ENCODE measurements at regions not wholly inside any gene's neighbourhood (a gene's known extent, or its start where the extent isn't known, plus 50 kb on each side); places are given as distances from the start of the nearest gene placed in this dataset.

DNA sequence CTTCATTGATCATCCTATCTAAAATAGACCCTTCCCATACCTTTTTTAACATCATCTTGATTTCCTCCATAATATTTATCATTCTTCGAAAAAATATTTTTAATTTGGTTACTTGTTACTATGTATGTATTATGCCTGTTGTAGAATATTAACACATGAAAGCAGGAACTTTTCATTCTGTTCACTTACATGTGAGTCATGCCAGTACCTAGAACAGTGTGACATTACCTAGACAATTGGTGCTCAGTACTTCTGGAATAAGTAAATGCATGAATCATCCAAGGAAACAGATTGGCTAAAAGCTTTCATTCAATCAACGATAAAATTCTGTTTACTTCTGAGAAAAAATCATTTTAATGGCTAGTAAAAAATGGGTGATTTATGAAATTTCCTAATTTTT lies 76.4 kb downstream of the CXXC4 start:
- Histone ChIP-seq H3K27ac (ENCODE audit: low read depth, low read length) (no peak overlapping the region), H3K36me3 (ENCODE audit: control insufficient read depth in 3 of 3, insufficient read depth in 3 of 3, low read length in 3 of 3) (no peaks in the 10 kb centered on the region), H3K27me3 (ENCODE audit: control insufficient read depth in 3 of 3, insufficient read depth in 3 of 3, low read length in 3 of 3) (no peaks in the 10 kb centered on the region), H3K4me3 (ENCODE audit: low read length in 3 of 3) (no peak overlapping the region), H3K9me3 (ENCODE audit: control insufficient read depth in 3 of 3, low read length in 3 of 3) (no peaks in the 10 kb centered on the region), H3K9ac (ENCODE audit: low read depth in 1 of 3, low read length in 3 of 3) (no peak overlapping the region), H3K4me1 (ENCODE audit: control insufficient read depth in 3 of 3, insufficient read depth in 3 of 3, low read length in 3 of 3) (no peaks in the 10 kb centered on the region)

DNA sequence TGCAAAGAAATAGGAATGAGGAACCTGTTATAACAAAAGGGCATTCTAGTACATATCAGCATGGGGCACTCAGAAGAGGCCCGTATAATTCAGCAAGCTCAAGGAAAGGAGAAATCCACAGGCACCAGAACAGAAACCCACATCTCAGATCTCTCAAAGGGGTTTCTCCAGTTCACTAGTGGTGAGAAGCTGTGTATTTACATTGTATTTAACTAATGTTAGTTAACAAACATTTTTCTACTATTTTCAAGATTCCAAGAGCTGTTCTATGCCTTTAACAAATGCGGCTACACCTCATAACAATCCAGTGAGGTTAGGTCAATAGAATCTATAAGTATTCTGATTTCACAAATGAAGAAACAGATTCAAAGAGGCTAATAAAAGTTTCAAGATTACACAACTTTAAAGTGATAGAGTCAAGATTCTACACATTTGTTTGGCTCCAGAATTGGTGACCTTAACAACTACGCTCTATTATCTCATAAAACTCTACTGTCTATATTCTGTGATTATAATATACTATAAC lies 77.3 kb downstream of the CXXC4 start:
- Histone ChIP-seq H3K9me3 (ENCODE audit: control insufficient read depth in 3 of 3, low read length in 3 of 3) (no peaks in the 10 kb centered on the region), H3K4me1 (ENCODE audit: control insufficient read depth in 3 of 3, insufficient read depth in 3 of 3, low read length in 3 of 3) (no peaks in the 10 kb centered on the region), H3K36me3 (ENCODE audit: control insufficient read depth in 3 of 3, insufficient read depth in 3 of 3, low read length in 3 of 3) (no peaks in the 10 kb centered on the region), H3K9ac (ENCODE audit: low read depth in 1 of 3, low read length in 3 of 3) (no peak overlapping the region), H3K4me3 (ENCODE audit: low read length in 3 of 3) (no peak overlapping the region), H3K27ac (ENCODE audit: low read depth, low read length) (no peak overlapping the region), H3K27me3 (ENCODE audit: control insufficient read depth in 3 of 3, insufficient read depth in 3 of 3, low read length in 3 of 3) (no peaks in the 10 kb centered on the region)

DNA sequence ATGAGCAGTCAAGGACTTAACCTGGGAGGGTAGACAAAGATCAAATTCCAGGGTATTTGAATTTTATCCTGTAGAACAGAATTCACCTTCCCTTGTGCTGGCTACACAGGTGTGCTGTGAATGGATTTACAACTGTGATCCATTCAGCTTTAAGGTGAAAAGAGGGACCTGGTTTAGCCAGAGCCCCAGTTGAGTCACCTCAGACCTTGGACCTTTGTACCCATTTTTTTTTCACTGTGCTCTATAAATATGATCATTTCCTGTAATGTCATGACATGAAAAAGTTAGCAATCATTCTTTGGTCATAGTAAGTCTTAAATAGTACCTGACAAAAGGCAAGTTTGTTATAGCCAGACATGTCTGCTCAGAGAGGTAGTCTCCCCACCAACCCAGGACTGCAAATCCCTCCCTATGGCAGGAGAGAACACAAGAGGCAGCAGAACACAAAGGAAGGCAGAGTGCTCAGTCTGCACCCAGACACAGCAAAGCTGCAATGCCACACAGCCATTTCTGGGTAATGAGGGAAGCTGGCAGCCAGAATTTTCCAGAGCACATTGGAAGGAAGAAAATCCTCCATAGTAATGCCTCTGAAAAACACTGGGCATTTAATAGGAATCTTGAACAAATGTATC lies 77.9 kb downstream of the CXXC4 start:
- Histone ChIP-seq H3K4me3 (ENCODE audit: low read length in 3 of 3) (no peak overlapping the region), H3K27ac (ENCODE audit: low read depth, low read length) (no peak overlapping the region), H3K36me3 (ENCODE audit: control insufficient read depth in 3 of 3, insufficient read depth in 3 of 3, low read length in 3 of 3) (no peaks in the 10 kb centered on the region), H3K27me3 (ENCODE audit: control insufficient read depth in 3 of 3, insufficient read depth in 3 of 3, low read length in 3 of 3) (no peaks in the 10 kb centered on the region), H3K9me3 (ENCODE audit: control insufficient read depth in 3 of 3, low read length in 3 of 3) (no peaks in the 10 kb centered on the region), H3K4me1 (ENCODE audit: control insufficient read depth in 3 of 3, insufficient read depth in 3 of 3, low read length in 3 of 3) (no peaks in the 10 kb centered on the region), H3K9ac (ENCODE audit: low read depth in 1 of 3, low read length in 3 of 3) (no peak overlapping the region)

DNA sequence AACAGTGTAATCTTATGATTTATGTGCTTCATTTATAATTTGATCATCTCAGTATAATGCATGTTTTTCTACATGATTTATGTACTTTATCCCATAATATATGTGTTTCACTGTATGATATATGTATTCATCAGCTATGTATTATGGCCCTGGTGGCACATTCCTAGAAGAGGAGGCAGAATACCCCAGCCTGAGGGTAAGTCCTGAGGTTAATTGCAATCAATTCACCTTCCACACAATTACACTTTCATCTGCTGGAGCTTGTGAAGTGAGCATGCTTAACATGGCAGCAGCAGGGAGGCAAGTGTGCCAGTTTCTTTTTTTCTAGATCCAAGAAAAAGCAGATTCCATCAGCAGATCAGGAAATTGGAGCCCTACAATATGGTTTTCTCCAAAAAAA lies 81.2 kb downstream of the CXXC4 start:
- Histone ChIP-seq H3K27me3 (ENCODE audit: control insufficient read depth in 3 of 3, insufficient read depth in 3 of 3, low read length in 3 of 3) (no peaks in the 10 kb centered on the region), H3K9ac (ENCODE audit: low read depth in 1 of 3, low read length in 3 of 3) (no peak overlapping the region), H3K4me1 (ENCODE audit: control insufficient read depth in 3 of 3, insufficient read depth in 3 of 3, low read length in 3 of 3) (no peaks in the 10 kb centered on the region), H3K9me3 (ENCODE audit: control insufficient read depth in 3 of 3, low read length in 3 of 3) (no peaks in the 10 kb centered on the region), H3K27ac (ENCODE audit: low read depth, low read length) (no peak overlapping the region), H3K36me3 (ENCODE audit: control insufficient read depth in 3 of 3, insufficient read depth in 3 of 3, low read length in 3 of 3) (no peaks in the 10 kb centered on the region), H3K4me3 (ENCODE audit: low read length in 3 of 3) (no peak overlapping the region)

DNA sequence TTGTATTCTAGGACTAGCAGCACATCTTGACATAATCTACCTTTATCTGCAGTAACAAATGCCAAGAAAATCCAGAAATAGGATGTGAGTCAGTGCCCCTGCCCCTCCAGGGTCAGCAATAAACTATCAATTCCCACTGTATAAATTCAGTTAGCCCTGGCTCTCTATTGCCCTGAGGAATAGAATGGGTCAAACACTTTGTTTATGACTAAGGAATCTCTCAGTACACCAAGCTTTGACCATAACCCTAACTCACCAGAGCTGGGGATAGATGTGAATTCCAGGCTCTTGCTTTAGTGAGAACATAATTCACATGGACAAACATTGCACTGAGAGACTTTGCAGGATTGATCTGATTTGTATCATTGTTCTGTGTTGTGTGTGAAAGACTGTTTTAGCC lies 82.3 kb downstream of the CXXC4 start:
- Histone ChIP-seq H3K9ac (ENCODE audit: low read depth in 1 of 3, low read length in 3 of 3) (no peak overlapping the region), H3K4me3 (ENCODE audit: low read length in 3 of 3) (no peak overlapping the region), H3K27me3 (ENCODE audit: control insufficient read depth in 3 of 3, insufficient read depth in 3 of 3, low read length in 3 of 3) (no peaks in the 10 kb centered on the region), H3K27ac (ENCODE audit: low read depth, low read length) (no peak overlapping the region), H3K9me3 (ENCODE audit: control insufficient read depth in 3 of 3, low read length in 3 of 3) (no peaks in the 10 kb centered on the region), H3K36me3 (ENCODE audit: control insufficient read depth in 3 of 3, insufficient read depth in 3 of 3, low read length in 3 of 3) (no peaks in the 10 kb centered on the region), H3K4me1 (ENCODE audit: control insufficient read depth in 3 of 3, insufficient read depth in 3 of 3, low read length in 3 of 3) (no peaks in the 10 kb centered on the region)

DNA sequence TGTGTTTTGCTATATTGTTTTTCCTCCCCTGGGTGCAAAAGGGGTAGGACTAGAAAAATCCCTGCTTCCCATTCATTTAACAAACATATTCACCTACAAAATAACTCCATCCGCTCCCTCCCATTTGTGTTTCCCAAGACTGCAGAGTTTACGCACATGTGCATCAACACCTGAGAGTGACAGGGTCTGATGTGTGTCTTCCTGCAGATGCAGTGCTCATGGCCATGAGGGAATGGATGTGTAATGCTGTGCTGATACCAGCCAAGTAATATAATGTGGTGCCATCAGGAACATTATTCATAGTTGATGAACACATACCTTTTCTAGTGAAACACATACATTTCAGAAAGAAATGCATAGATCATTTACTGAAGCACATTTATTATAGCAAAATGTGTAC lies 83.2 kb downstream of the CXXC4 start:
- no peaks in the 10 kb centered on the region for H3K4me1 ChIP-seq (ENCODE audit: control insufficient read depth in 3 of 3, insufficient read depth in 3 of 3, low read length in 3 of 3)
- H3K9me3 ChIP-seq (ENCODE audit: control insufficient read depth in 3 of 3, low read length in 3 of 3), result no peaks in the 10 kb centered on the region
- no peak overlapping the region for H3K4me3 ChIP-seq (ENCODE audit: low read length in 3 of 3)
- no peak overlapping the region for H3K9ac ChIP-seq (ENCODE audit: low read depth in 1 of 3, low read length in 3 of 3)
- no peaks in the 10 kb centered on the region for H3K27me3 ChIP-seq (ENCODE audit: control insufficient read depth in 3 of 3, insufficient read depth in 3 of 3, low read length in 3 of 3)
- no peaks in the 10 kb centered on the region for H3K36me3 ChIP-seq (ENCODE audit: control insufficient read depth in 3 of 3, insufficient read depth in 3 of 3, low read length in 3 of 3)
- H3K27ac ChIP-seq (ENCODE audit: low read depth, low read length), result no peak overlapping the region

DNA sequence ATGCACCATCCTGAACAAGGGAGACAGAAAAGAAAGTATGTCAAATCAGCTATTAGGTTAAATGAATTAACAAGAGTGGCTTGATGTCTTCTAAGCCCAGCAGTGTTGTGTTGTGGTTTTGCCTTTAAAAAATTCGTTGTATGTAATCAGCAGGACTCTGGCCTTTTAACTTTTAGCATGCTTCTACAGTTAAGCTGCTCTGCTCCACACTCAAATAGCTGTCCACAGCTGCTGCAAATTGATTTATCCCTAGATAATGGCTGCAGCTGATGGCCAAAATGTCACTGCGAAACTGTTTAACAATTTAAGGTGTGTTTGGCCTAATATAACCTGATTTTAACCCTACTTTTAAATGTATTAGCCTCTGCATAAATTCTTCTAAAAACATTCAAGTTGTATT lies 85.8 kb downstream of the CXXC4 start:
- Histone ChIP-seq H3K4me1 (ENCODE audit: control insufficient read depth in 3 of 3, insufficient read depth in 3 of 3, low read length in 3 of 3) (no peaks in the 10 kb centered on the region), H3K27ac (ENCODE audit: low read depth, low read length) (no peak overlapping the region), H3K36me3 (ENCODE audit: control insufficient read depth in 3 of 3, insufficient read depth in 3 of 3, low read length in 3 of 3) (no peaks in the 10 kb centered on the region), H3K9ac (ENCODE audit: low read depth in 1 of 3, low read length in 3 of 3) (no peak overlapping the region), H3K27me3 (ENCODE audit: control insufficient read depth in 3 of 3, insufficient read depth in 3 of 3, low read length in 3 of 3) (no peaks in the 10 kb centered on the region), H3K9me3 (ENCODE audit: control insufficient read depth in 3 of 3, low read length in 3 of 3) (no peaks in the 10 kb centered on the region), H3K4me3 (ENCODE audit: low read length in 3 of 3) (no peak overlapping the region)

DNA sequence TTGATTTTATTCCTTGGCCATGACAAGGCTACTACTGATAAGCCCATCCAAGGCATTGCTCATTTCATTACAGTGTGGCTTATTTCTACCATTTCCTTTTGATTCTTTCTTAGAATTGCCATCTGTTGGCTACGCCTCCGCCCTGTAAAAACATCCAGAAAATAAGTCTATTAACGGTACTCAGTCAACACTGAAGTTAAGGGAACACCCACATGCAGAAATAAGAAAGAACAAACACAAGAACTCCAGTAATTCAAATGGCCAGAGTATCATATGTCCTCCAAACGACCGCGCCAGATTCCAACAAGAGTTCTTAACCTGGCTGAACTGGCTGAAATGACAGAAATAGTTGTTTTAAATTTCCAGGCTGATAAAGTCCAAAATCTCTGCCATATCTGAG lies 90.3 kb downstream of the CXXC4 start:
- H3K4me1 ChIP-seq (ENCODE audit: control insufficient read depth in 3 of 3, insufficient read depth in 3 of 3, low read length in 3 of 3), result no peaks in the 10 kb centered on the region
- no peak overlapping the region for H3K4me3 ChIP-seq (ENCODE audit: low read length in 3 of 3)
- H3K9ac ChIP-seq (ENCODE audit: low read depth in 1 of 3, low read length in 3 of 3), result no peak overlapping the region
- H3K27ac ChIP-seq (ENCODE audit: low read depth, low read length), result no peak overlapping the region
- no peaks in the 10 kb centered on the region for H3K9me3 ChIP-seq (ENCODE audit: control insufficient read depth in 3 of 3, low read length in 3 of 3)
- no peaks in the 10 kb centered on the region for H3K36me3 ChIP-seq (ENCODE audit: control insufficient read depth in 3 of 3, insufficient read depth in 3 of 3, low read length in 3 of 3)
- no peaks in the 10 kb centered on the region for H3K27me3 ChIP-seq (ENCODE audit: control insufficient read depth in 3 of 3, insufficient read depth in 3 of 3, low read length in 3 of 3)

DNA sequence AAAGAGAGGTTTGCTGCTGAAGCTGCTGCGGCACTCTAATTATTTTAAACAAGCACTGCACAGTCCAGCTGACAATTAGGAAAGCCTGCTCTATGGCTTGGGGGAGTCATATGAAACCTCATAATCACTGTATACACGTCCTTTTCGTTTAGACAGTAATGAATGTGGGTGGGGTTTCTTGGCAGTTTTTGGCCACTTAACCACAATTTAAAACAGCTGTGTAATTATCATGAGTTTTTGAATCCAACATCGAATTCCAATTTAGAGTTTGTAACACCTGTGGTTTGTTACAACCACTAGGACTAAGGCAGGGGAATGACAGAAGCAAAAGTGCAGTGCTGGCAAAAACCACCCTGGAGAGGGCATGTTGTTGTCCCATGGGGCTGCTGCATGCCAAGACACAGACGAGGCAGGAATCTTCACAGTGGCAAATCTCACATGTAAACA lies 99.5 kb downstream of the CXXC4 start:
- Histone ChIP-seq H3K9ac (ENCODE audit: low read depth in 1 of 3, low read length in 3 of 3) (no peak overlapping the region), H3K4me1 (ENCODE audit: control insufficient read depth in 3 of 3, insufficient read depth in 3 of 3, low read length in 3 of 3) (no peaks in the 10 kb centered on the region), H3K27ac (ENCODE audit: low read depth, low read length) (no peak overlapping the region), H3K4me3 (ENCODE audit: low read length in 3 of 3) (no peak overlapping the region), H3K36me3 (ENCODE audit: control insufficient read depth in 3 of 3, insufficient read depth in 3 of 3, low read length in 3 of 3) (no peaks in the 10 kb centered on the region), H3K27me3 (ENCODE audit: control insufficient read depth in 3 of 3, insufficient read depth in 3 of 3, low read length in 3 of 3) (no peaks in the 10 kb centered on the region), H3K9me3 (ENCODE audit: control insufficient read depth in 3 of 3, low read length in 3 of 3) (no peaks in the 10 kb centered on the region)

DNA sequence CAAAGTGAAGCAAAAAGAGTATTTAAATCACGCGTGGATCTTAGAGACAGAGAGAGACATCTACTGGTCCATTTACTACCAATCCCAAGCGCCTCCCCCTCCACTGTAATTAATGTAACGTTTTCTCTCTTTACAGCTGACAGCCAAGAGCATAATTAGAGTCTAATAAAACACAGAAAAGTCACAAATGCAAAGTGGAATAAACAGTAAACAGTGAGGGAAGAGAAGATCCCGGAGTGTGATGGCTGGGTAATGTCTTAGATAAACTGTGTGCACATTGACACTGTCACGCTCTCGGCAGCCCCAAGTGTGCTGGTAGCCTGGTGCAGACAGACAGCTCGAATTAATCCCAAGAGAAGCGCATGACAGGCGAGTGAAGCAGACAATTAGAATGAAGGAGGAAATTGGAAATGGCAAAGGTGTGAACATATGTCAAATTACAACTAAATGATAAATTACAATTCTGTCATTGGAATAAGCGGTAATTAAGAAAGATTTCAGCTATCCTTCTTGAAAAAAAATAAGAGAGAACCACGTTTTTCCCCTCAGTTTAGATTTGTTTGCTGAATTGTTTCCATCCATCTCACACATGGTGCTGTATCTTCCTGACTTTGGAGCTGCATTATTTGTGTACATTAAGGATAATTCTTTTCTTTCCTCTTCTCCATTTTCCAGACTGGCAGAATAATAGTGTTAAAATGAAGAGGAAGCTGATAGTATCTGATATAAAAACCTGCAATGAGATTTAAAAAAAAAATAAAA lies 100.1 kb downstream of the CXXC4 start:
- Histone ChIP-seq H3K27ac (ENCODE audit: low read depth, low read length) (no peak overlapping the region), H3K4me1 (ENCODE audit: control insufficient read depth in 3 of 3, insufficient read depth in 3 of 3, low read length in 3 of 3) (no peaks in the 10 kb centered on the region), H3K9ac (ENCODE audit: low read depth in 1 of 3, low read length in 3 of 3) (no peak overlapping the region), H3K27me3 (ENCODE audit: control insufficient read depth in 3 of 3, insufficient read depth in 3 of 3, low read length in 3 of 3) (no peaks in the 10 kb centered on the region), H3K4me3 (ENCODE audit: low read length in 3 of 3) (peak overlapping the region in 2 of 3 donors; percentile 31 to 33), H3K36me3 (ENCODE audit: control insufficient read depth in 3 of 3, insufficient read depth in 3 of 3, low read length in 3 of 3) (no peaks in the 10 kb centered on the region), H3K9me3 (ENCODE audit: control insufficient read depth in 3 of 3, low read length in 3 of 3) (no peaks in the 10 kb centered on the region)
